HCT116 (cell line): ENCODE measurements at regions not wholly inside any gene's neighbourhood (a gene's known extent, or its start where the extent isn't known, plus 50 kb on each side); places are given as distances from the start of the nearest gene placed in this dataset.

ENCODE experiments used
- CTCF ChIP-seq, 3 experiments: fragments of 200-600 bp in 1 of 3; sonication (generic) in 1 of 3; IDR thresholded peaks in 2 of 3; conservative IDR thresholded peaks in 1 of 3; 2 replicates each; pipeline ENCODE4 v1.5.1; 2012 to 2017; ENCODE audit warnings: low read depth in 2 of 3, low read length in 2 of 3, antibody characterized with exemption in 1 of 3, borderline replicate concordance in 1 of 3, control low read depth in 1 of 3, mild to moderate bottlenecking in 1 of 3, mixed read lengths in 1 of 3, mixed run types in 1 of 3, moderate library complexity in 1 of 3; ENCODE audit not compliant: insufficient read depth in 1 of 3
- POLR2A ChIP-seq: IDR thresholded peaks from 2 replicates; pipeline ENCODE4 v1.7.0; 2011; ENCODE audit warnings: borderline replicate concordance; ENCODE audit not compliant: insufficient read depth, insufficient read length; ENCODE audit errors: extremely low read depth
- RAD21 ChIP-seq: IDR thresholded peaks from 2 replicates; pipeline ENCODE4 v1.6.1; 2012; ENCODE audit warnings: low read depth, mild to moderate bottlenecking
- TF ChIP-seq, protein P1 (sequence below): IDR thresholded peaks from 2 replicates; pipeline ENCODE4 v1.6.1; 2012

DNA sequence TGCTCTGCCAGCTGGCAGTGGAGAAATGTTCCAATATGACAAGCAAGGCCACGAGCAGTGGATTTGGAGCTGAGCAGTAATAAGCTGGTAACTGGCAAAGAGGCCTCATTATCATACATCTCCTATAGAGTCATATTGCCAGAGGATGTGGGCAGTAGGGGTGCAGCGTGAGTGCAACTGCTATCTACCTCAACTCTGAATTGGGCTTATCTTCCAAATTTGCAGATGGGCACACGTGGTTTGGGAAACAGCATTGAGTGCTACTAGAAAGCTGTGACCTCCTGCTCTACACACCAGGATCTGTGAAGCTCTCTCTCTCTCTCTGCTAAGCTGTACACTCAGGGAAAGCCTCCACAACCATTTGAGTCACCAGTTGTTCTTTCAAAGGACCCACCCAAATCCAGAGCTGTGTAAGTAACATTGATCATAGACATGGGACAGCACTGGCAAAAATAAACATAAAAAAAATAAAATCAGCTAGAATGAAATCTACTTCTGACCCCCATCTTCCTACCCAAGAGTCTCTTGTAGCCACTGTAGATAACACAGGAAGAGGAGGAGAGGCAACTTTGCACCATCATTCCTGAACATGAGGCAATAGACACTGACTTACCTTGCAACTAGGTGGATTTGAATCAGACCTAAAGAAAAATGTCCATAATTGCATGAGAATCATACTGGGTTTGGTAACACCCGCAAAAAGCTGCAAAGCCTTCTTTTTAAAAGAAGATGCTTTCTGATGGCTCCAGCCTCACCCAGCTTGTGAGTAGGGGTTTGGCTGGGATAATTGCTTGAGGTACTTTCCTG, 82.9 kb upstream of the THBS1 start:
- TF ChIP-seq RAD21, result no peak
- TF ChIP-seq, protein P1, sequence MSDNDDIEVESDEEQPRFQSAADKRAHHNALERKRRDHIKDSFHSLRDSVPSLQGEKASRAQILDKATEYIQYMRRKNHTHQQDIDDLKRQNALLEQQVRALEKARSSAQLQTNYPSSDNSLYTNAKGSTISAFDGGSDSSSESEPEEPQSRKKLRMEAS, result no peak
- no peak for TF ChIP-seq CTCF (IDR thresholded peaks at IDR 0.05 in 2 of 3, conservative IDR thresholded peaks at IDR 0.05 in 1 of 3; ENCODE audit: borderline replicate concordance in 1 of 3, insufficient read depth in 1 of 3, low read depth in 2 of 3, low read length in 2 of 3)
- no peak for TF ChIP-seq POLR2A
